Osteocyte (in vitro differentiated cells): ENCODE measurements at regions not wholly inside any gene's neighbourhood (a gene's known extent, or its start where the extent isn't known, plus 50 kb on each side); places are given as distances from the start of the nearest gene placed in this dataset.
"Not testable (repeated sequence)": the region's sequence is repeated elsewhere in the genome, so short reads cannot be mapped to it uniquely, and the experiment has no call there.

Source experiments
- DNase-seq: peaks from one replicate; pipeline ENCODE4 v3.0.0; 2021; ENCODE audit warnings: mixed read lengths; ENCODE audit not compliant: unreplicated experiment; ENCODE audit errors: extremely low spot score
- H3K27ac Mint-ChIP-seq: one replicate; pipeline ENCODE4 v1.8.0; 2021; ENCODE audit warnings: mild to moderate bottlenecking, mixed read lengths; ENCODE audit not compliant: unreplicated experiment
- H3K27me3 Mint-ChIP-seq: one replicate; pipeline ENCODE4 v1.8.0; 2021; ENCODE audit warnings: mixed read lengths; ENCODE audit not compliant: unreplicated experiment
- H3K36me3 Mint-ChIP-seq: one replicate; pipeline ENCODE4 v1.8.0; 2021; ENCODE audit warnings: mixed read lengths; ENCODE audit not compliant: unreplicated experiment
- H3K4me1 Mint-ChIP-seq: one replicate; pipeline ENCODE4 v1.8.0; 2021; ENCODE audit warnings: mixed read lengths; ENCODE audit not compliant: unreplicated experiment
- H3K4me3 Mint-ChIP-seq: one replicate; pipeline ENCODE4 v1.8.0; 2021; ENCODE audit warnings: mild to moderate bottlenecking, moderate library complexity, mixed read lengths; ENCODE audit not compliant: unreplicated experiment
- H3K9me3 Mint-ChIP-seq: one replicate; pipeline ENCODE4 v1.8.0; 2021; ENCODE audit warnings: mixed read lengths; ENCODE audit not compliant: unreplicated experiment
- CTCF ChIP-seq: fragments of 200-600 bp; sonication (generic); IDR thresholded peaks from 2 replicates; pipeline ENCODE4 v1.5.0; 2021; ENCODE audit warnings: antibody characterized with exemption, mild to moderate bottlenecking, moderate library complexity

GRCh38 chrX:94686071-94686470 lies 1012.1 kb downstream of the FAM133A start:
- Mint-ChIP-seq H3K36me3 (no peaks in the 10 kb centered on the region), H3K4me1 (no peaks in the 10 kb centered on the region), H3K9me3 (peaks cover 5% of the 10 kb centered on the region), H3K4me3 (no peak overlapping the region), H3K27me3 (no peaks in the 10 kb centered on the region), H3K27ac (no peak overlapping the region)
- DNase-seq = no peak
- TF ChIP-seq CTCF = no peak

- Mint-ChIP-seq H3K27me3 (no peaks in the 10 kb centered on the region), H3K4me1 (no peaks in the 10 kb centered on the region), H3K9me3 (peaks cover 40% of the 10 kb centered on the region), H3K27ac (no peak overlapping the region), H3K4me3 (no peak overlapping the region), H3K36me3 (no peaks in the 10 kb centered on the region)
- TF ChIP-seq CTCF = no peak
- DNase-seq = no peak
Measured at GRCh38 chrX:94695910-94696309, 1021.9 kb downstream of the FAM133A start.

- peaks cover 19% of the 10 kb centered on the region for H3K9me3 Mint-ChIP-seq
- not testable (repeated sequence) for H3K27me3 Mint-ChIP-seq, H3K36me3 Mint-ChIP-seq, DNase-seq, H3K4me3 Mint-ChIP-seq, H3K4me1 Mint-ChIP-seq, H3K27ac Mint-ChIP-seq
Measured at GRCh38 chrX:94704348-94705256, 1030.6 kb downstream of the FAM133A start.

GRCh38 chrX:94721386-94721785 lies 1047.4 kb downstream of the FAM133A start:
- TF ChIP-seq CTCF = no peak
- Mint-ChIP-seq H3K27me3 (no peaks in the 10 kb centered on the region), H3K27ac (no peak overlapping the region), H3K9me3 (no peaks in the 10 kb centered on the region), H3K4me1 (no peaks in the 10 kb centered on the region), H3K36me3 (no peaks in the 10 kb centered on the region), H3K4me3 (no peak overlapping the region)
- no peak for DNase-seq

- Mint-ChIP-seq H3K4me3 (no peak overlapping the region), H3K9me3 (no peaks in the 10 kb centered on the region), H3K4me1 (no peaks in the 10 kb centered on the region), H3K36me3 (no peaks in the 10 kb centered on the region), H3K27ac (no peak overlapping the region), H3K27me3 (no peaks in the 10 kb centered on the region)
- TF ChIP-seq CTCF = no peak
- no peak for DNase-seq
Measured at GRCh38 chrX:94722578-94722977, 1048.6 kb downstream of the FAM133A start.
